AG04450 (cell line): ENCODE measurements at regions not wholly inside any gene's neighbourhood (a gene's known extent, or its start where the extent isn't known, plus 50 kb on each side); places are given as distances from the start of the nearest gene placed in this dataset.
"Not testable (repeated sequence)": the region's sequence is repeated elsewhere in the genome, so short reads cannot be mapped to it uniquely, and the experiment has no call there.

Experiments used
- CTCF ChIA-PET: fragments of 300-600, 350-600 bp; formaldehyde crosslinking; extraction: SDS; loops from one replicate; lab custom pipeline; 2022; ENCODE audit warnings: antibody characterized with exemption, inconsistent platforms; lab: Charles Lee
- POLR2A ChIA-PET: fragments of 350-600 bp; formaldehyde crosslinking; extraction: SDS; loops from one replicate; lab custom pipeline; 2021; ENCODE audit warnings: antibody characterized with exemption, inconsistent platforms; lab: Yijun Ruan, JAX
- DNase-seq: peaks from one replicate; pipeline ENCODE4 v3.0.0-alpha.2; 2011; ENCODE audit warnings: low read depth, low spot score
- H3K27ac ChIP-seq: one replicate; pipeline ENCODE4 v1.5.1; 2012; ENCODE audit warnings: low read depth, low read length, control low read depth
- H3K27me3 ChIP-seq: one replicate; pipeline ENCODE4 v1.6.0; 2012; ENCODE audit warnings: low read length; ENCODE audit not compliant: control insufficient read depth, insufficient read depth
- H3K4me3 ChIP-seq: 2 replicates; pipeline ENCODE4 v1.5.1; 2011; ENCODE audit warnings: mild to moderate bottlenecking, low read depth, low read length, control low read depth
- H3K9me3 ChIP-seq: 2 replicates; pipeline ENCODE4 v1.5.1; 2012; ENCODE audit warnings: low read length; ENCODE audit not compliant: control insufficient read depth, insufficient read depth
- CTCF ChIP-seq: IDR thresholded peaks from 2 replicates; pipeline ENCODE4 v1.5.1; 2011; ENCODE audit warnings: low read depth, low read length, control low read depth, inconsistent platforms

- no peak for DNase-seq
Observed at GRCh38 chrX:905848-906566, 275.4 kb downstream of the SHOX start.

GRCh38 chrX:903116-903515 lies 272.5 kb downstream of the SHOX start:
- POLR2A ChIA-PET = no interaction called here
- Histone ChIP-seq H3K27me3 (no peaks in the 10 kb centered on the region), H3K9me3 (peaks cover 56% of the 10 kb centered on the region), H3K27ac (no peak overlapping the region), H3K4me3 (no peak overlapping the region)
- CTCF ChIA-PET = no interaction called here
- no peak for TF ChIP-seq CTCF
- no peak for DNase-seq

More at GRCh38 chrX:905848-906566, 275.4 kb downstream of the SHOX start:
- Histone ChIP-seq H3K9me3 (peaks cover 64% of the 10 kb centered on the region), H3K27me3 (no peaks in the 10 kb centered on the region), H3K27ac (no peak overlapping the region), H3K4me3 (no peak overlapping the region)
- ChIA-PET POLR2A (no interaction called here), CTCF (no interaction called here)
- TF ChIP-seq CTCF = no peak

GRCh38 chrX:896256-896655 lies 265.7 kb downstream of the SHOX start:
- ChIA-PET CTCF (no interaction called here), POLR2A (no interaction called here)
- no peaks in the 10 kb centered on the region for H3K27me3 ChIP-seq
- DNase-seq = no peak
- no peak overlapping the region for H3K27ac ChIP-seq
- no peak for TF ChIP-seq CTCF
- H3K9me3 ChIP-seq = peaks cover 22% of the 10 kb centered on the region
- no peak overlapping the region for H3K4me3 ChIP-seq

GRCh38 chrX:889966-890651 lies 259.5 kb downstream of the SHOX start:
- POLR2A ChIA-PET = no interaction called here
- CTCF ChIA-PET = no interaction called here

GRCh38 chrX:887724-888123 lies 257.1 kb downstream of the SHOX start:
- DNase-seq, H3K27ac ChIP-seq, H3K27me3 ChIP-seq, H3K4me3 ChIP-seq, POLR2A ChIA-PET, CTCF ChIA-PET: not testable (repeated sequence)
- H3K9me3 ChIP-seq = peaks cover 71% of the 10 kb centered on the region

More at GRCh38 chrX:889966-890651, 259.5 kb downstream of the SHOX start:
- H3K27ac ChIP-seq = no peak overlapping the region
- H3K27me3 ChIP-seq = no peaks in the 10 kb centered on the region
- H3K9me3 ChIP-seq = peaks cover 54% of the 10 kb centered on the region
- no peak for DNase-seq
- TF ChIP-seq CTCF = no peak
- H3K4me3 ChIP-seq = no peak overlapping the region
